CD4-positive, alpha-beta T cell treated with Interleukin-15 for 1 hour (primary cell): ENCODE measurements at regions not wholly inside any gene's neighbourhood (a gene's known extent, or its start where the extent isn't known, plus 50 kb on each side); places are given as distances from the start of the nearest gene placed in this dataset.

ENCODE experiments used
- DNase-seq: peaks from one replicate; pipeline ENCODE4 v3.0.0-alpha.2; 2020

GRCh38 chr3:111481551-111481950 is 60.4 kb upstream of the CD96 start:
- DNase-seq = no peak

- DNase-seq = no peak
Observed at GRCh38 chr3:111482574-111482973, 59.4 kb upstream of the CD96 start.

DNA sequence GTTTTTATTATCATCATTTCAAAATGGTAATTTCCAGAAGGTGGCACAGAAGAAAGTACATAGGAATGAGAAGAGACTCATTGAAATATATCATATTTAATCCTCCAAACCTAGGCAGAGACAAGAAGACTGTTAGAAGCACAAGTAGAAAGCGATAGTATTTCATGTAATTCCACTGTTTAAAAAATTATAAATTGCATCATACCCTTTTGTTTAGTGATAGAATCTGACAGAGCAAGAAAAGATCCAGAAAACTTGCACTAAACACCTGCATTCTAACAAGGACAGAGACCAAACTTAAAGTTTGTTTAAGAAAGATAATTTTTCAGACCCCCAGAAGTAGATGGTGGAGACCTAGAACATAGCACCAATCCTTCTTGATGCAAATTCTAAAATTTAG is 56.9 kb upstream of the CD96 start:
- DNase-seq = no peak
